HEK293T (cell line): ENCODE measurements at regions not wholly inside any gene's neighbourhood (a gene's known extent, or its start where the extent isn't known, plus 50 kb on each side); places are given as distances from the start of the nearest gene placed in this dataset.
"Not testable (repeated sequence)": the region's sequence is repeated elsewhere in the genome, so short reads cannot be mapped to it uniquely, and the experiment has no call there.

Experiments
- CTCF ChIA-PET: fragments of 350-600 bp; formaldehyde crosslinking; extraction: SDS; loops from one replicate; lab custom pipeline; 2021; ENCODE audit warnings: antibody characterized with exemption, inconsistent platforms; lab: Yijun Ruan, JAX
- POLR2A ChIA-PET: fragments of 350-600 bp; formaldehyde crosslinking; extraction: SDS; loops from one replicate; lab custom pipeline; 2020; ENCODE audit warnings: antibody characterized with exemption, inconsistent platforms; lab: Yijun Ruan, JAX
- DNase-seq: peaks from one replicate; pipeline ENCODE4 v3.0.0; 2012; ENCODE audit warnings: mixed read lengths; ENCODE audit errors: extremely low spot score
- ARNT ChIP-seq: fragments of 450-650 bp; IDR thresholded peaks from 2 replicates; pipeline ENCODE4 v1.6.1; 2017; ENCODE audit warnings: mild to moderate bottlenecking
- BHLHE40 ChIP-seq: fragments of 450-650 bp; IDR thresholded peaks from 2 replicates; pipeline ENCODE4 v1.6.1; 2016; ENCODE audit warnings: mild to moderate bottlenecking, moderate library complexity, borderline replicate concordance
- CTBP1 ChIP-seq: fragments of 450-650 bp; IDR thresholded peaks from 2 replicates; pipeline ENCODE4 v1.6.1; 2016; ENCODE audit warnings: borderline replicate concordance
- ELF4 ChIP-seq: fragments of 450-650 bp; IDR thresholded peaks from 2 replicates; pipeline ENCODE4 v1.6.1; 2017; ENCODE audit warnings: antibody characterized with exemption
- FOXA1 ChIP-seq: fragments of 450-650 bp; IDR thresholded peaks from 2 replicates; pipeline ENCODE4 v1.6.1; 2016; ENCODE audit warnings: mild to moderate bottlenecking
- FOXK2 ChIP-seq: fragments of 450-650 bp; IDR thresholded peaks from 2 replicates; pipeline ENCODE4 v1.6.1; 2016; ENCODE audit warnings: mild to moderate bottlenecking
- FOXM1 ChIP-seq: fragments of 450-650 bp; IDR thresholded peaks from 2 replicates; pipeline ENCODE4 v1.6.1; 2017; ENCODE audit warnings: mild to moderate bottlenecking, borderline replicate concordance
- HDGF ChIP-seq: fragments of 450-650 bp; IDR thresholded peaks from 2 replicates; pipeline ENCODE4 v1.6.1; 2017; ENCODE audit warnings: antibody characterized with exemption, borderline replicate concordance
- L3MBTL2 ChIP-seq: fragments of 450-650 bp; conservative IDR thresholded peaks from 2 replicates; pipeline ENCODE4 v1.6.1; 2016; ENCODE audit warnings: mild to moderate bottlenecking
- LEF1 ChIP-seq: fragments of 450-650 bp; IDR thresholded peaks from 2 replicates; pipeline ENCODE4 v1.6.1; 2017; ENCODE audit warnings: mild to moderate bottlenecking, borderline replicate concordance
- NFRKB ChIP-seq: fragments of 450-650 bp; IDR thresholded peaks from 2 replicates; pipeline ENCODE4 v1.6.1; 2016; ENCODE audit warnings: mild to moderate bottlenecking, moderate library complexity
- SP1 ChIP-seq: fragments of 450-650 bp; IDR thresholded peaks from 2 replicates; pipeline ENCODE4 v1.6.1; 2017
- SUZ12 ChIP-seq: fragments of 450-650 bp; IDR thresholded peaks from 2 replicates; pipeline ENCODE4 v1.6.1; 2016; ENCODE audit warnings: mild to moderate bottlenecking
- TARDBP ChIP-seq: fragments of 450-650 bp; IDR thresholded peaks from 2 replicates; pipeline ENCODE4 v1.6.1; 2016
- ZNF384 ChIP-seq: fragments of 450-650 bp; IDR thresholded peaks from 2 replicates; pipeline ENCODE4 v1.6.1; 2016
- TF ChIP-seq, protein P1 (sequence below): fragments of 450-650 bp; IDR thresholded peaks from 2 replicates; pipeline ENCODE4 v1.6.1; 2016

- POLR2A ChIA-PET = no interaction called here
Observed at GRCh38 chr1:157272729-157273524, 134.7 kb upstream of the ETV3 start.

GRCh38 chr1:157272264-157272663 lies 134.1 kb upstream of the ETV3 start:
- no peak for DNase-seq
- TF ChIP-seq BHLHE40 = no peak
- no peak for TF ChIP-seq L3MBTL2
- no peak for TF ChIP-seq NFRKB
- no peak for TF ChIP-seq TARDBP
- no peak for TF ChIP-seq HDGF
- TF ChIP-seq SUZ12 = no peak
- TF ChIP-seq SP1 = no peak
- TF ChIP-seq FOXK2 = no peak
- TF ChIP-seq FOXA1 = no peak
- ChIA-PET CTCF (no interaction called here), POLR2A (no interaction called here)

More at GRCh38 chr1:157272729-157273524, 134.7 kb upstream of the ETV3 start:
- no peak for DNase-seq
- CTCF ChIA-PET = no interaction called here
- TF ChIP-seq L3MBTL2 = no peak
- no peak for TF ChIP-seq ELF4
- TF ChIP-seq NFRKB = no peak
- TF ChIP-seq SP1 = no peak
- TF ChIP-seq CTBP1 = no peak
- TF ChIP-seq ZNF384 = no peak
- TF ChIP-seq HDGF = no peak
- TF ChIP-seq BHLHE40 = no peak
- no peak for TF ChIP-seq FOXA1
- no peak for TF ChIP-seq ARNT
- TF ChIP-seq FOXK2 = no peak
- no peak for TF ChIP-seq LEF1
- no peak for TF ChIP-seq TARDBP
- no peak for TF ChIP-seq FOXM1

DNA sequence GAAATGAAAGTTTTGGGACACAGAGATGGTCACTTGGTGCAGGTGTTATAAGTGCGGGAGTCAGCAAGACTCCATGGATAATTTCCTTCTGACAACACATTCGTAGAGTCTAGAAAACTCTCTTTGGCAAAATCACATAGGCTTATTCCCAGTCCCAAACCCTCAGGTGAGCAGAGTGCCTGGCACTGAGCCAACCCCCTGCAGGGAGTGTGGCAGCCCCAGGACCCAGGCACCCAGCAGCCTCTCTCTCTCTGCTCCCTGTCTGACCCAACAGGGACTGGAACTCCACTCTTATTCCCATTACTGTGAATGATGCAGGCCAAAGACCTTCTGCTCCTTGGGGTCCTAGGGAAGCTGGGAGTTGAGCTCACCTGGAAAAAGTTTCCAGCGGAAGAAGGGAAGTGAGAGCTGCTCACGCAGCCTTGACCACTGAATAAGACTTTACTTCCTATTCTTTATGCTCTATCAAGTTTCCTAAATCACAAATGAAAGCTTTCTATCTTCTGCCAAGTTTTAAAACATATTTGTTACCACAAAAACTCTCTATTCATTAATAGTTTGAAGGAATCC lies 132.6 kb upstream of the ETV3 start:
- ChIA-PET POLR2A (no interaction called here), CTCF (no interaction called here)
- TF ChIP-seq BHLHE40 (no peak), TARDBP (no peak), NFRKB (no peak), FOXK2 (no peak), SP1 (no peak), ARNT (no peak), LEF1 (no peak), CTBP1 (no peak), ELF4 (no peak), SUZ12 (no peak)
- DNase-seq = no peak

DNA sequence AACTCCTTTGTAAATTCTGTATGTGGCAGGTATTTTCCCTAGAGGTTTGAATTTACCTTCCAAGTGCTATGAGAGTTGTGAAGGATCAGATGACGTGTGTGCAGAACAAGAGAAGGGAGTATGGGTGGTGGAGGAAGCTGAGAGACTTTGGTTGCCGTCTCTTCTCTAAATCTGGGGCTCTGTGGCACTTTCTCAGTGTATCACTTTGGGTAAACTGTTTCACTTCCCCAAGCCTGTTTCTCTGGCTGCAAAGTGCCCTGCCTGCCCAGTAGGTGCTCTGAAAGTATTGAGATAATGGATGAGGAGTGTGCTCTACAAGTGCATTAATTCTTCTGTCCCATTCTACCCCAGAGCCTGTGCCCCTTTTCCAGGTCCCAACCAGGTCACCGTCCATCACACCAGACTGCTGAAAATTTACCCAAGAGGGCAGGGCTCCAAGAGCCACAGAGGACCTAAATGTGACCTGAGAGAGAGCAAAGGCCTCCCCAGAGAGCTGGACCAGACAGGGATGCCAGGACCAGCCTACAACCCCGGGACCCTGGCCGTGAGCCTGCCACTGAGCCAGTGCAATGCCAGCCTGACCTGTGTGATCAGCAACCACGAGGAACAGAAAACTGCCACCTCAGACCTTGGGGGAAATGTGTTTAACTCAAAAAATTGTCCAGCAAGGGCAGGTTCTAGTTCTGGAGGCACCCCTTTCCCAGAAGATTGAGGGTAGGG lies 131.6 kb upstream of the ETV3 start:
- POLR2A ChIA-PET = no interaction called here
- no peak for DNase-seq
- TF ChIP-seq, protein P1, sequence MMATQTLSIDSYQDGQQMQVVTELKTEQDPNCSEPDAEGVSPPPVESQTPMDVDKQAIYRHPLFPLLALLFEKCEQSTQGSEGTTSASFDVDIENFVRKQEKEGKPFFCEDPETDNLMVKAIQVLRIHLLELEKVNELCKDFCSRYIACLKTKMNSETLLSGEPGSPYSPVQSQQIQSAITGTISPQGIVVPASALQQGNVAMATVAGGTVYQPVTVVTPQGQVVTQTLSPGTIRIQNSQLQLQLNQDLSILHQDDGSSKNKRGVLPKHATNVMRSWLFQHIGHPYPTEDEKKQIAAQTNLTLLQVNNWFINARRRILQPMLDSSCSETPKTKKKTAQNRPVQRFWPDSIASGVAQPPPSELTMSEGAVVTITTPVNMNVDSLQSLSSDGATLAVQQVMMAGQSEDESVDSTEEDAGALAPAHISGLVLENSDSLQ = no peak
- TF ChIP-seq L3MBTL2 = no peak
- TF ChIP-seq ZNF384 = no peak
- no peak for TF ChIP-seq ELF4
- TF ChIP-seq SUZ12 = no peak
- no peak for TF ChIP-seq FOXM1
- TF ChIP-seq NFRKB = no peak
- TF ChIP-seq FOXA1 = no peak
- TF ChIP-seq LEF1 = no peak
- no peak for TF ChIP-seq ARNT
- no peak for TF ChIP-seq HDGF
- no peak for TF ChIP-seq CTBP1
- no peak for TF ChIP-seq BHLHE40
- no peak for TF ChIP-seq SP1
- TF ChIP-seq FOXK2 = no peak
- TF ChIP-seq TARDBP = no peak
- CTCF ChIA-PET = no interaction called here

- no peak for TF ChIP-seq ELF4
- no peak for TF ChIP-seq SP1
- TF ChIP-seq SUZ12 = no peak
- TF ChIP-seq L3MBTL2 = no peak
- no peak for TF ChIP-seq ARNT
- TF ChIP-seq CTBP1 = no peak
- TF ChIP-seq, protein P1 = no peak
- no peak for TF ChIP-seq FOXA1
- TF ChIP-seq BHLHE40 = no peak
- TF ChIP-seq LEF1 = no peak
- TF ChIP-seq FOXM1 = no peak
- TF ChIP-seq TARDBP = no peak
- no peak for TF ChIP-seq FOXK2
- POLR2A ChIA-PET = no interaction called here
- CTCF ChIA-PET = interaction anchor here (0.6 kb wide), 1 partner anchor 18 kb away, joined by 4 read pairs; no protein-coding TSS in a partner anchor
- no peak for DNase-seq
Observed at GRCh38 chr1:157262891-157263290, 124.7 kb upstream of the ETV3 start.

DNA sequence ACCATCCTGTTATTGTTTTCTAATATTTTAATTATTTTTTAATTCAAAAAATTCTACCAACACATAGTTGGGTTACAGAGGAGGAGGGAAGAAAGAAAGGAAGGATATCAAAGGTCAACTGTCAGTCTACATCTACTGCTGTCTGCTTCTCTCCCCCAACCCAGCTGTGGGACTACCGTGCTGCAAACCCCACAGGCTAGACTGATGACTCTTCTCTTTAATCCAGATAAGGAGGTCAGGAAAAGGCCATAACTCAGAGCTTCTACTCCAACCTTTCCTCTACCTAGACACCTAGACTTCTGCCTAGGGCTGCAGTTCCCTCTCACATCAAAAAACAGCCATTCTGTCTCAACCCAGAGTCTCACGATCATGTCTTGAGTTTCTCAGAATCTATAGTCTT lies 124.2 kb upstream of the ETV3 start:
- DNase-seq = no peak
- POLR2A ChIA-PET = no interaction called here
- no peak for TF ChIP-seq BHLHE40
- no peak for TF ChIP-seq FOXA1
- no peak for TF ChIP-seq FOXK2
- no peak for TF ChIP-seq ARNT
- no peak for TF ChIP-seq FOXM1
- no peak for TF ChIP-seq L3MBTL2
- no peak for TF ChIP-seq NFRKB
- no peak for TF ChIP-seq LEF1
- TF ChIP-seq SUZ12 = no peak
- no peak for TF ChIP-seq TARDBP
- no peak for TF ChIP-seq CTBP1
- TF ChIP-seq SP1 = no peak
- CTCF ChIA-PET = no interaction called here

DNA sequence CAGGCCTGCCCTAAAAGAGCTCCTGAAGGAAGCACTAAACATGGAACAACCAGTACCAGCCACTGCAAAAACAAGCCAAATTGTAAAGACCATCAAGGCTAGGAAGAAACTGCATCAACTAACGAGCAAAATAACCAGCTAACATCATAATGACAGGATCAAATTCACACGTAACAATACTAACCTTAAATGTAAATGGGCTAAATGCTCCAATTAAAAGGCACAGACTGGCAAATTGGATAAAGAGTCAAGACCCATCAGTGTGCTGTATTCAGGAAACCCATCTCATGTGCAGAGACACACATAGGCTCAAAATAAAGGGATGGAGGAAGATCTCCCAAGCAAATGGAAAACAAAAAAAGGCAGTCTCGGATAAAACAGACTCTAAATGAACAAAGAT lies 117.7 kb upstream of the ETV3 start:
- CTCF ChIA-PET, POLR2A ChIA-PET, DNase-seq: not testable (repeated sequence)

GRCh38 chr1:157254183-157254582 lies 116.0 kb upstream of the ETV3 start:
- CTCF ChIA-PET, DNase-seq, POLR2A ChIA-PET: not testable (repeated sequence)
